ENCODE measurements at regions not wholly inside any gene's neighbourhood (a gene's known extent, or its start where the extent isn't known, plus 50 kb on each side); places are given as distances from the start of the nearest gene placed in this dataset.

- POLR2A ChIA-PET, result no interaction called here
- CTCF ChIA-PET, result no interaction called here
- TF ChIP-seq CTCF (IDR thresholded peaks at IDR 0.05; ENCODE audit: control extremely low read depth, extremely low read depth, low read depth, missing control alignments), result no peak
- DNase-seq (ENCODE audit: extremely low spot score), result no peak
Observed at GRCh38 chr1:37281354-37281753, 193.0 kb upstream of the ZC3H12A start.

DNA sequence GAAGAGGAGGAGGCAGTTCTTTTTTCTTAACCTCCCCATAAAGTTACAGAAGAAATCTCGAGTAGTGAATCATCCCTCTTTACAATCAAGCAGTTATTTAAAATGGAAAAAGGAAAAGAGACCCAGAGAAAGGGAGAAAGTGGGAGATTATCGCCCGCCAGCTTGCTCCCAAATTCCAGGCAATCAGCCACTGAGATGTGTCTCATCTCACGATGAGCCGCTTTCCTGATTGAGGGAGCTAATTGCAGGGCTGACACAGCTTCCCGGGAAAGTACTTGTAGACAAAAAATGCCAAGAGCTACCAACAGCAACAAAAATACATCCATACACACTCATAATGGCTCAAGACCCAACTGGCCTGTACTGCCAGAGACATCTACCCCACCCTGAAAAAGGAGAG, 191.6 kb upstream of the ZC3H12A start:
- no peak for DNase-seq (ENCODE audit: extremely low spot score)
- TF ChIP-seq CTCF (IDR thresholded peaks at IDR 0.05; ENCODE audit: control extremely low read depth, extremely low read depth, low read depth, missing control alignments), result no peak
- POLR2A ChIA-PET, result no interaction called here
- CTCF ChIA-PET, result no interaction called here

GRCh38 chr1:37284053-37284452, 190.3 kb upstream of the ZC3H12A start:
- ChIA-PET POLR2A (no interaction called here), CTCF (no interaction called here)
- no peak for DNase-seq (ENCODE audit: extremely low spot score)
- TF ChIP-seq CTCF (IDR thresholded peaks at IDR 0.05; ENCODE audit: control extremely low read depth, extremely low read depth, low read depth, missing control alignments), result no peak

GRCh38 chr1:37286881-37287280, 187.5 kb upstream of the ZC3H12A start:
- ChIA-PET POLR2A (no interaction called here), CTCF (interaction anchor here (1.0 to 1.9 kb wide), 3 partner anchors 10 to 37 kb away, joined by 3 to 4 read pairs (median 3); no protein-coding TSS in a partner anchor)
- DNase-seq (ENCODE audit: extremely low spot score), result no peak
- no peak for TF ChIP-seq CTCF (IDR thresholded peaks at IDR 0.05; ENCODE audit: control extremely low read depth, extremely low read depth, low read depth, missing control alignments)

- CTCF ChIA-PET, result interaction anchor here (0.6 to 1.7 kb wide), 3 partner anchors 14 to 712 kb away, joined by 3 read pairs; no protein-coding TSS in a partner anchor
- TF ChIP-seq CTCF (IDR thresholded peaks at IDR 0.05; ENCODE audit: control extremely low read depth, extremely low read depth, low read depth, missing control alignments), result no peak
- peak; percentile 85 for DNase-seq (ENCODE audit: extremely low spot score)
- POLR2A ChIA-PET, result no interaction called here
Observed at GRCh38 chr1:37288900-37289299, 185.5 kb upstream of the ZC3H12A start.

- no peak for TF ChIP-seq CTCF (IDR thresholded peaks at IDR 0.05; ENCODE audit: control extremely low read depth, extremely low read depth, low read depth, missing control alignments)
- no peak for DNase-seq (ENCODE audit: extremely low spot score)
- ChIA-PET CTCF (interaction anchor here (1.0 to 1.7 kb wide), 2 partner anchors 425 to 714 kb away, joined by 3 read pairs; no protein-coding TSS in a partner anchor), POLR2A (no interaction called here)
Observed at GRCh38 chr1:37290718-37291117, 183.7 kb upstream of the ZC3H12A start.

DNA sequence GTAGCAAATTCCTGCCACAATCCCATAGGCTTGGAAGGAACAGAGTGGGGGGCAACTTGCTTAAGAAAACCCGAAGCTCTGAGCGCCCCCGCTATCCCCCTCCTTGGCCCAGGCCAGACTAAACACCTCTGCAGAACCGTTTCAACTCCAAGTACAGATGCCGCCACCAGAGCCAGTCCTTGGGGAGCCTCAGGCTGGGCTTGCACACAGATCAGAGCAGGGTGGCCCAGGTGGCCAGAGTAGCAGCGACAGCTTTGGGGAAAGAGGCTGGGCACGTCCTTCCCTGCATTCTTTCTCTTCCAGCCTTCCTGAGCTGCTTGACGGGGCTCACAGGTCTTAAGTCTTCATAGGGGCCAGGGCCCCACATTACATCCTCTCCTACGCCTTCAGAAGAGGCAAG, 181.6 kb upstream of the ZC3H12A start:
- POLR2A ChIA-PET, result no interaction called here
- CTCF ChIA-PET, result interaction anchor here (1.1 kb wide), 1 partner anchor 30 kb away, joined by 3 read pairs; no protein-coding TSS in a partner anchor
- DNase-seq (ENCODE audit: extremely low spot score), result no peak
- no peak for TF ChIP-seq CTCF (IDR thresholded peaks at IDR 0.05; ENCODE audit: control extremely low read depth, extremely low read depth, low read depth, missing control alignments)
